ENCODE measurements at regions not wholly inside any gene's neighbourhood (a gene's known extent, or its start where the extent isn't known, plus 50 kb on each side); places are given as distances from the start of the nearest gene placed in this dataset.

GRCh38 chr13:112217431-112217830 lies 150.5 kb downstream of the SOX1 start:
- TF ChIP-seq POLR2A (IDR thresholded peaks at IDR 0.05) (no peak), CTCF (IDR thresholded peaks at IDR 0.05) (no peak), EP300 (IDR thresholded peaks at IDR 0.05) (no peak)
